Fibroblast of mammary gland (primary cell): ENCODE measurements at regions not wholly inside any gene's neighbourhood (a gene's known extent, or its start where the extent isn't known, plus 50 kb on each side); places are given as distances from the start of the nearest gene placed in this dataset.

Experiments
- DNase-seq: peaks from one replicate; pipeline ENCODE4 v3.0.0-alpha.2; 2010; ENCODE audit warnings: low read depth
- H3K4me3 ChIP-seq: 2 replicates; pipeline ENCODE4 v1.5.1; 2011; ENCODE audit warnings: low read depth, mild to moderate bottlenecking, low read length, moderate library complexity; ENCODE audit not compliant: control insufficient read depth
- CTCF ChIP-seq: conservative IDR thresholded peaks from 2 replicates; pipeline ENCODE4 v1.5.1; 2011; ENCODE audit warnings: low read depth, low read length, inconsistent platforms; ENCODE audit not compliant: control insufficient read depth, insufficient read depth

- no peak for TF ChIP-seq CTCF
- DNase-seq, result no peak
- no peak overlapping the region for H3K4me3 ChIP-seq
Measured at GRCh38 chr3:116591236-116591635, 118.3 kb upstream of the TUSC7 start.

DNA sequence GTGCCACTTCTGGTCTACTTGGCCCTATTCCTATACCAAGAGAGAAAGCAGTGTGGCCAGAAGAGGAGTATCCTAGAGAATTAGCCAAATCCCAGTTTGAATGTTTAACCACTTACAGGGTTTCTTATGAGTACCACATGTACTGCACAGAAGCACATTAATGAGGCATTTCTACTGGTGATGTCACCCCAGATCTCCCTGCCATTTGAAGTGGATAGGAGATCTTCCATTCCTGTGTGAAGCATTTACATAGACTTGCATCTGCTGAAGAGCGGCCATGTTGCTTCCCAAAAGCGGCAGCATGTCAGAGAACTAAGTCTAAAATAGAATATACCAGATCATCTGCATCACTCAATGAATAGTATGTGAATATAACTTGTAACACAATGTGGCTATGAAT lies 108.4 kb upstream of the TUSC7 start:
- no peak for TF ChIP-seq CTCF
- no peak for DNase-seq
- H3K4me3 ChIP-seq, result no peak overlapping the region

- H3K4me3 ChIP-seq, result no peak overlapping the region
- no peak for TF ChIP-seq CTCF
- DNase-seq, result no peak
Measured at GRCh38 chr3:116607205-116607604, 102.4 kb upstream of the TUSC7 start.

DNA sequence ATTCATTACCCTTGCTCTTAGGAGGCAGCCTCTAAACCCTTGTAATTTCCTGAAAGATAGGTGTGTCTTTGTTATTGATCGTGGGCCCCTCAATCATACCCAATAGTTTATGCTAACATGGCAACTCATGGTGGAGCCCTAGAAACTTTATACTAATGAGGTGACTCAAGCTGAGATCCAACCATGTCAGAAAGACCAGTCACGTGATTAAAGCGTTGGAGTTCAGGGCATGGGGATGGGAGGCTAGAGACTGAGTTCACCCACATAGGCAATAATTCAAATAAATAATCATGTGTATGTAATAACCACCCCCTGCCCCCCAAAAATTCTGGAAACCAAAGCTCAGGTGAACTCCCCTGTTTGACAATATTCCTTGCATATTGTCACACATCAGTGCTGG lies 99.5 kb upstream of the TUSC7 start:
- DNase-seq, result no peak
- no peak for TF ChIP-seq CTCF

DNA sequence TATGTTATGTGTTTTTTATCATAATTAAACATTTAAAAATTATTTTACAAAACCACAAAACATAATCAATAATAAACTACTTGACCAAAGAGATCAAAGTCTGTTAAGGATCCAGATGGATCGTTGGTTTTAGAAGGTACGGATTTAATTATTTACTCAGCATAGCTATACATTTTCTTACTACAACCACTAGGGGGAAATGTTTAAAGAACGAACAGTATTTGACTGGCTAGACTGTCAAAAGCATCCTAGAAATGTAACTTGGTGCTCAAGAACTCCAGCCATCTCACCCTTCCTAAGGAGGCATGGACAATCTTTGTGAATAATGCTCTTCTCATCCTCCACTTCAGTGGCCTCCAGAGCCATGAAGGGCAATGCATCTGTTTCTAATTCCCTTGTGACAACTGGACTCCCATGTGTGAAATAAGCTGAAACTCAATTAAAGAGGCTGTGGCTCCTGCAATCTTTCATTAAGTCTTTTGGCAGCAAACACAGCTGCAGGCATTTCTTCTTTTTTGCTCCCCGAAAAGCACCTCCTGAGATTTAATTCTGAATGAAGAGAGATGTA lies 94.7 kb upstream of the TUSC7 start:
- peak; percentile 3 for DNase-seq
- peak; percentile 23 for TF ChIP-seq CTCF
- H3K4me3 ChIP-seq, result no peak overlapping the region

More for the DNA sequence above, 99.5 kb upstream of the TUSC7 start:
- H3K4me3 ChIP-seq, result no peak overlapping the region

DNA sequence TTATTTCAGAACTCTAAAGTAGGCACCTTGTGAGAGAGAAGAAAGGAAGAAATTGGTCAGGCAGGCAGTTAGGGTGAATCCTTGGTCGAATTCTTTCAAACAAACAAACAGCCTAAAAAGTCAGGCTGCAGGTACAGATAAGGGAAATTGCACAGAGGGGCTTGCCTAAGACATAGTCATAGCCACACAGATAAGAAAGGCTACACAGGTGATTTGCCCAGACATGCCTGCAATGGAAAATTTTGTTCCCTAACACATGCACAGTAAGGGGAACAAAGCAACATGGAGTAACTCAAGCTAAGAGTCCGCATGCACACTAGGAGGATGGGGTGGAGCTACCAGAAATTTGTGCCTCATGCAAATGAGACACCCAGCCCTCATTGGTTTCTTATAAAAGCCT lies 91.4 kb upstream of the TUSC7 start:
- no peak for TF ChIP-seq CTCF
- DNase-seq, result no peak
- H3K4me3 ChIP-seq, result no peak overlapping the region

GRCh38 chr3:116618930-116619329 lies 90.6 kb upstream of the TUSC7 start:
- no peak for DNase-seq
- H3K4me3 ChIP-seq, result no peak overlapping the region
- TF ChIP-seq CTCF, result no peak
